Choroid plexus epithelial cell (primary cell): ENCODE measurements at regions not wholly inside any gene's neighbourhood (a gene's known extent, or its start where the extent isn't known, plus 50 kb on each side); places are given as distances from the start of the nearest gene placed in this dataset.

ENCODE experiments used
- DNase-seq: peaks from one replicate; pipeline ENCODE4 v3.0.0-alpha.2; 2010; ENCODE audit warnings: low read depth
- H3K4me3 ChIP-seq: 2 replicates; pipeline ENCODE4 v1.5.1; 2011; ENCODE audit warnings: low read depth, mild to moderate bottlenecking, control low read depth, low read length, moderate library complexity
- TF ChIP-seq, protein P1 (sequence below): conservative IDR thresholded peaks from 2 replicates; pipeline ENCODE4 v1.5.1; 2011; ENCODE audit warnings: low read depth, mild to moderate bottlenecking, control low read depth, inconsistent platforms, low read length, moderate library complexity

DNA sequence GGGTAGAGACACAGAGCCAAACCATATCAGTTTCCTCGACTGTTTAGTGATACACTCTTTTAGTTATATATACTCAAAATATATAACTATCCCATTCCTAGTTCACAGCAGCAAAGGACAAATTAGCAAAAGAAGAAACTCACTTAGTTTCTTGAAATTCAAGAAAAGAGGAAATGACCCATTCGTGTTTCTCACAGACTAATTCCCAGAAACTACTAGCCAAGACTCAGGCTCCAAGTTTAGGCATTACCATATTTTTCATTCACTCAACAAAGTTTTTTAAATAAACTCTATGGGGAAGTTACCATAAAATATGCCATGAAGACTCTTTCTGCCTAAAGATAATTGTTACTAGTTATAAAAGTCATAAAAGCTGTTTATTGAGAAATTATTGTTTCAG lies 152.3 kb upstream of the DAAM1 start:
- H3K4me3 ChIP-seq = no peak overlapping the region
- TF ChIP-seq, protein P1, sequence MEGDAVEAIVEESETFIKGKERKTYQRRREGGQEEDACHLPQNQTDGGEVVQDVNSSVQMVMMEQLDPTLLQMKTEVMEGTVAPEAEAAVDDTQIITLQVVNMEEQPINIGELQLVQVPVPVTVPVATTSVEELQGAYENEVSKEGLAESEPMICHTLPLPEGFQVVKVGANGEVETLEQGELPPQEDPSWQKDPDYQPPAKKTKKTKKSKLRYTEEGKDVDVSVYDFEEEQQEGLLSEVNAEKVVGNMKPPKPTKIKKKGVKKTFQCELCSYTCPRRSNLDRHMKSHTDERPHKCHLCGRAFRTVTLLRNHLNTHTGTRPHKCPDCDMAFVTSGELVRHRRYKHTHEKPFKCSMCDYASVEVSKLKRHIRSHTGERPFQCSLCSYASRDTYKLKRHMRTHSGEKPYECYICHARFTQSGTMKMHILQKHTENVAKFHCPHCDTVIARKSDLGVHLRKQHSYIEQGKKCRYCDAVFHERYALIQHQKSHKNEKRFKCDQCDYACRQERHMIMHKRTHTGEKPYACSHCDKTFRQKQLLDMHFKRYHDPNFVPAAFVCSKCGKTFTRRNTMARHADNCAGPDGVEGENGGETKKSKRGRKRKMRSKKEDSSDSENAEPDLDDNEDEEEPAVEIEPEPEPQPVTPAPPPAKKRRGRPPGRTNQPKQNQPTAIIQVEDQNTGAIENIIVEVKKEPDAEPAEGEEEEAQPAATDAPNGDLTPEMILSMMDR = no peak
- DNase-seq = no peak

DNA sequence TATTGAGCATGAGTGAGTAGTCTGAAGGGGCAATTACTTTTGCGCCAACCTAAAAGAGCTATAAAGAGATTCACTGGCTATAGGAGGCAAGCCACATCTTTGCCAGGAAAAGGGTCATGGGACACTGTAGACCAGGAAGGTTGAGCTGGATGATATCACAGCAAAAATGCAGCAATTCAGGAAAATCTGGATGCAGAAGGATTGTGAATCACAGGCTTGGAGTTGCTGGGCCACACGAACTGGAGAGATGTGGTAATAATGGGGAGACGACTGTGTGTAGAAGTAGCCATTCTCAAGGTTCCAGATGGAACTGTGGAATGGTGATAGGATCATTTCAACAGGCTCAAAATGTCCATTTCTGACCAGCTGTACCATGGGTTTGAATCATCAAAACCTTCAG lies 151.4 kb upstream of the DAAM1 start:
- TF ChIP-seq, protein P1 = no peak
- no peak overlapping the region for H3K4me3 ChIP-seq
- DNase-seq = no peak

DNA sequence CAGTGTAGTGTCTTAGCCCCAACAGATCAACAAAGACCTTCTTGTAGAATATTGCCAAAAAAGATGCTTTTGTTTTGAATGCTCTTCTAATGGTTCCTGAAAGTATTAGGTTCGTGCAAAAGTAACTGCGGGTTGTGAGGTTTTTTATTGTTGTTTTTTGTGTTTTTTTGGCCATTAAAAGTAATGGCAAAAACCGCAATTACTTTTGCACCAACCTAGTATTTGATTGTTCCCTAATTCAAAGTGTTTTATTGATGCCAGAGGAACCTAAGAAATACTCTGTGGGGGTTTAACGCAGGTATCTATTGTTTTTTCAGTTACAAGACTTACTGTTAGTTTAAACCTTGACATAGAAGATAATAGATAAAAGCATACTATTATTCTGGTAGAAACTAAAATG lies 150.8 kb upstream of the DAAM1 start:
- no peak overlapping the region for H3K4me3 ChIP-seq
- DNase-seq = no peak
- TF ChIP-seq, protein P1 = no peak

DNA sequence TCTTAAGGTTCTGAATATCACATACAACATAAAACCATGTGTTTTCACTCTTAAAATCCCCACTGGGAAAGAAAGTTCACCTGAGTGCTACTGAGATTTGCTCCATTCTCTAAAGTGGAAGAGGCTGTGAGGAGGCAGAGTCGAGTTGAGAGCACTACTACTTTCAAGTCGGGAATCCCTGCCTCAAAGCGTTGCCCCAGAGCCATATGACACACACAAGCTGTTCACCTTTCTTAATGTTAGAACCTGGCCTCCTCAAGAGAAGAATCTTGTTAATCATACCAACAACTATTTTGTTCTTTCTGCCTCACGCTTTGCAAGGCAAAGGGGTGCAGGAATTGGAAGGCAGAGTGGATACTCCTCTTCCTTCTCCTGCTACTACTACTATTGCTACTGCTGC lies 149.7 kb upstream of the DAAM1 start:
- no peak for DNase-seq
- no peak overlapping the region for H3K4me3 ChIP-seq
- TF ChIP-seq, protein P1 = no peak

DNA sequence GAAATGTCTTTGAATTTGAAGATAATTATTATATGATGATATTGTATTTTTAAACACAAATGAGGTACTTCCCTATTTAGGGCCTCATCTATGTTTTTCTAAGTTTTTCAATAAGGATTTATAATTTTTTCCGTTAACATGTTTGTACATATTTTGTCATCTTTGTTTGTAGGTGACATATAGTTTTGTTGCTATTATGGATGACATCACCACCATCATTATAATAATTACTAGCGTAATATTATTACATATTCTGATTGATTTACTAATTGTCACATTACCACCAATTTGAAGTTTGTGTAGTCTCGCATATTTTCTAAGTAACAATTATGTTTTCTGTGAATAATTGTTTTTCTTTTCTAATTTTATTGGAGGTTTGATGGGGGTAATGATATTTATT lies 147.2 kb upstream of the DAAM1 start:
- H3K4me3 ChIP-seq = no peak overlapping the region
- TF ChIP-seq, protein P1 = no peak
- DNase-seq = no peak

DNA sequence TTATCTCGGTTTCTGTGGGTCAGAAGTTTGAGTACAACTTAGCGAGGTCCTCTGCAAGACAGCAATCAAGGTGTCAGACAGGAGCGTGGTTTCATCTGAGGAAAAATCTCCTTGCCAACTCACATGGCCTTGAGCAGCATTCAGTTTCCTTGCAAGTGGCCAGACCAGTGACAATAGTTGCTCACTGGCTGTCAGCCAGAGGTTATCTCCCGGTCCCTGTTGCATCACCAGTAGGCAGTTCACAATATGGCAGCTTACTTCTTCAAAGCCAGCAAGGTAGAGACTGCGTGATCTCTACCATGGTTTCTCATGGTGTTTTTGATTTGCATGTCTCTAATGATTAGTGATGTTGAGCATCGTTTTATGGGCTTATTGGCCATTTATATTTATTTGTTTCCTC lies 143.8 kb upstream of the DAAM1 start:
- H3K4me3 ChIP-seq = no peak overlapping the region
- TF ChIP-seq, protein P1 = no peak
- no peak for DNase-seq

DNA sequence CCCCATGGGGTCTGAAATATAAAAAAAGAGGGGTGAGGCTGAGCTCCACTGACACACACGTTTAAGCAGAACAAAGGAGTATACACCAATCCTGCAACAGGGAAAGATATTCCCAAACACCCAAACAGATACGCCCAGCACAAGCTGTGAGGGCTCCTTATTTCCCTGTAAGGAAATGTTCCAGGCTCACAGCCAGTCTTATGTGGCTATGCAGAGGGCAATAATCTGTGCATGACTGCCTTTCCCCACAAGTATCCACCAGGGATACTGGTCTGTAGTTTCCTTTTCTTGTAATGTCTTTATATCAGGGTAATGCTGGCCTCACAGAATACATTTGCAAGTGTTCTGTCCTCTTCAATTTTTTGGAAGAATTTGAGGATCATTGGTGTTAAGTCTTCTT lies 141.7 kb upstream of the DAAM1 start:
- TF ChIP-seq, protein P1 = no peak
- no peak overlapping the region for H3K4me3 ChIP-seq
- no peak for DNase-seq
